Muscle of leg (tissue), 3 donors: ENCODE measurements at regions not wholly inside any gene's neighbourhood (a gene's known extent, or its start where the extent isn't known, plus 50 kb on each side); places are given as distances from the start of the nearest gene placed in this dataset.

ENCODE experiments used
- DNase-seq: peaks from one replicate; pipeline ENCODE4 v3.0.0; 2013
- H3K27ac ChIP-seq: one replicate; pipeline ENCODE4 v1.5.1; 2013; ENCODE audit warnings: mild to moderate bottlenecking, low read length, control low read depth
- H3K27me3 ChIP-seq: one replicate; pipeline ENCODE4 v1.6.1; 2013; ENCODE audit warnings: low read length; ENCODE audit not compliant: control insufficient read depth, insufficient read depth
- H3K36me3 ChIP-seq: one replicate; pipeline ENCODE4 v1.6.1; 2013; ENCODE audit warnings: low read length; ENCODE audit not compliant: control insufficient read depth, insufficient read depth
- H3K4me1 ChIP-seq: one replicate; pipeline ENCODE4 v1.6.1; 2013; ENCODE audit warnings: low read length; ENCODE audit not compliant: control insufficient read depth, insufficient read depth
- H3K4me3 ChIP-seq: one replicate; pipeline ENCODE4 v1.5.1; 2013; ENCODE audit warnings: low read length, control low read depth
- H3K9me3 ChIP-seq: replicated peaks from 2 replicates; pipeline ENCODE4 v1.6.1; 2013; ENCODE audit warnings: low read depth, low read length; ENCODE audit not compliant: control insufficient read depth
- WGBS: methylation state at CpG from one replicate; pipeline ENCODE4 v1.1.5; 2013; ENCODE audit warnings: missing lambda C conversion rate; ENCODE audit not compliant: insufficient coverage; 5-methylcytosine and 5-hydroxymethylcytosine counted together

DNA sequence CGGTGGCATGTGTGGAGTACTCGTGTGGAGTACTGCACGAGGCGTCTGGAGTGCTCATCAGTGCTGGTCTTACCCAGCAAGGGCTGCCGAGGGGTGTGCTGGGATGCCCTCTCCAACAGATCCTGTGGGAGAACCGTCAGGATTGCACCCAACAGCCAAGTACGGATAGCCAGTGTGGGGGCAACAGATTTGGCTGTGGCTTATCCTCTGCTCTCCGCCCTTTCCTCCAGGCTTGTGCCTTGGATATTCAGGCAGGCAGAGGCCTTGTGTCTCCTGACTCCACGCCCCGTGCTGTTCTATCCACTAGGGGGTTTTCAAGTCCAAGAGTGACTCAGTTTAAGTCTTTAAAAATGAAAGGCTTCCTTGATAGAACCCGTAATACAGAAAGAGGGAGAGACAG, 321.0 kb upstream of the HS6ST1 start:
- Histone ChIP-seq H3K36me3 (no peaks in the 10 kb centered on the region), H3K9me3 (no peaks in the 10 kb centered on the region), H3K27me3 (no peaks in the 10 kb centered on the region), H3K4me3 (no peak overlapping the region), H3K27ac (no peak overlapping the region), H3K4me1 (peaks cover 12% of the 10 kb centered on the region)
- 71% methylated on average over 9 of the region's 11 CpGs for WGBS
- DNase-seq = no peak

DNA sequence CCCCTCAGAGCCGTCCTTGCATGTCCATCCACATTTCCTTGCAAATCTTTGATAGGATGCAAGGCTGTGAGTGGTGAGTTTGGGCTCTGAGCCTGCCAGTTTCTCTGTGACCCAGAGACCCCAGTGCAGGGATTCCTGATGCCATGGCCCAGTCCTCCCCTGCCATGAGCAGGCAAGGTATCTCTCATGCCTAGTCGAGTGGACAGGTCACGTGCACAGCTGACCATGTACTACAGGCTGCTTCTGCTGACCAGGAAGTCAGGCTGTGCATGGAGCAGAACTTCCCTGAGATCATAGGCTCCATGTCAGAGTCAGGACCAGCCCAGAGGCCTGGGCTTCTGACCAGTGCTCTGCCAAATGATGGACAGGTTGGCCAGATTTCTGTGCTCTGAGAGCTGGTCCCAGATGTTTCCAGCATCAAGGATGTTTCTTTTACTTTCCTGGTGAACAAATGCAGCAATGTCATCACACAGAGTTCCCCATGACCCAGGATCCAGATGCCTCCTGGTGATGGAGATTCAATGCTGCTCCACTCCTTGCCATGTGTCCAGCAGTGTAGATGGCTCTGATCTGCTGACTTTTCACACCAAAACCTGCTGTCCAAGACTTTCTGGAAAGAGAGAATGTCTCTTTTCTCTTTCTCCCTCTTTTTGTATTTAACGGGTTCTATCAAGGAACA, 321.6 kb upstream of the HS6ST1 start:
- no peak for DNase-seq
- Histone ChIP-seq H3K4me1 (peaks cover 12% of the 10 kb centered on the region), H3K27ac (no peak overlapping the region), H3K4me3 (no peak overlapping the region), H3K36me3 (no peaks in the 10 kb centered on the region), H3K27me3 (no peaks in the 10 kb centered on the region), H3K9me3 (no peaks in the 10 kb centered on the region)
- 90% methylated on average over 3 of the region's 4 CpGs for WGBS

DNA sequence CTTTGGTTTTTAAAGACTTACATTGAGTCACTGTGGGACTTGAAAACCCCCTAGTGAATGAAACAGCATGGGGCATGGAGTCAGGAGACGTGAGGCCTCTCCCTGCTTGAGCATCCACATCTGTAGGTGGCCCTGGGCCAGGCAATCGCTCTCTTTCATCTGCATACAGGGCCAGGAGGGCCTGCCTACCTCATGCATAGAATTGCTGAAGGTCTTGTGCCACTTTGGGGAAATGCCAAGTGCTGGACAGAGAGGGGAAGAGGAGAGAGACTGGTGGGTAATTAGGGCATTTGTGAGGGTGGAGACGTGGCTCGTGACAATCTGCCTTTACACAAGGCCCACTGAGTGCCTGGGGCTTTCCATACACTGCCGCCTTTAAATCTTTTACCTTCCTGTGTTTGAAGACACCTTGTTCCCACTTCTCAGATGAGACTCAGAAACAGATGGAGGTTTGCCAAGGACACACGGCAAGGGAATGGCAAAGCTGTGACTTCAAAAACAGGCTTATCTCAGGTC, 322.2 kb upstream of the HS6ST1 start:
- 83% methylated on average over 5 of the region's 6 CpGs for WGBS
- no peaks in the 10 kb centered on the region for H3K36me3 ChIP-seq
- H3K27ac ChIP-seq = no peak overlapping the region

DNA sequence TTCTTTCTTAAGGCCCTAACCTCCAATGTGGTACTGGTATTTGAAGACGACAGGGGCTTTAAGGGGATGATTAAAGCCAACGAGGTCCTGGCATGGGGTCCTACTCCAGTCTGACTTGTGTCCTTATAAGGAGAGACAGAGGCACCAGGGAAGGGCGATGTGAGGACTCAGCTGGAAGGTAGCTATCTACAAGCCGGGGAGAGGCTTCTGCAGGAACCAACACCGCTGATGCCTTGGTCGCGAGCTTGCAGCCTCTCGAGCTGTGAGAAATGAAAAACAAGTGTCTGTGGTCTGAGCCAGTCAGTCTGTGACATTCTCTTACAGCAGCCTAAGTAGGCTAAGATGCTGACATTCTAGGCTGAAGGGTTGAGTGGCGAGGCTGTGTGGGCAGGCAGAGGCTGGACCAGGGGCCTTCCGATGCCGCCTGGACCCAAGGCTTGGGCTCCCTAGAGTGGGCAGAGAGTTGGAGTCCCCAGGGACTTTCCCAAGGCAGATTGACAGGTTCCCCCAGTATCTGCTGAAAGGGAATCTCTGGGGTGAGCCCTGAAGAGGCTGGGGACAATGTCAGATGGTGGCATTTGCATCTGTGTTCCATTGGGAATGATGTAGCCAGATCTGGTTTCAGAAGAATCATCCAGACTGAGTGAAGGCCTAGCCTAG, 322.9 kb upstream of the HS6ST1 start:
- Histone ChIP-seq H3K9me3 (no peaks in the 10 kb centered on the region), H3K27ac (no peak overlapping the region), H3K4me3 (no peak overlapping the region), H3K36me3 (no peaks in the 10 kb centered on the region), H3K4me1 (peaks cover 12% of the 10 kb centered on the region), H3K27me3 (no peaks in the 10 kb centered on the region)
- no peak for DNase-seq
- 91% methylated on average over 11 of the region's 11 CpGs for WGBS

More for the DNA sequence above, 322.2 kb upstream of the HS6ST1 start:
- Histone ChIP-seq H3K4me3 (no peak overlapping the region), H3K27me3 (no peaks in the 10 kb centered on the region), H3K4me1 (peaks cover 12% of the 10 kb centered on the region), H3K9me3 (no peaks in the 10 kb centered on the region)
- DNase-seq = no peak

DNA sequence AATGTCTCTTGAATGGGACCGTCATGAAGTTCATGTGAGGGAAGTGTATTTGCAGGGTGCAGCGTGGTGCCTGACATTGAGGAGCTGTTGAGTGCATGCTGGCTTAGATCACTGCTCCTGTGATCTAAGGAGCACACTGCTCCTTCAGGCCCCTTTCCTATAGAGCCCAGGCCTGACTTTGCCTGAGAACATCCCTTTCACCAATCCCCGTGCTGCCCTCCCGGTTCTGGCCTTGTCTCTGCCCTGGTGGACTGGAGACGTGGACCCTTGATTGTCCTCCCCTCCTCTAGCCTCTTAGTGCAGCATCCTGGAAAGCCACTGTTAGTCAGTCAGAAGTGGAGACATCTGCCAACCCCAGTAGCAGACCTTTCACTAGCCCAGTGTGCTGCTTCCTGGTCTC, 323.6 kb upstream of the HS6ST1 start:
- 70% methylated on average over 4 of the region's 5 CpGs for WGBS
- H3K4me1 ChIP-seq = peaks cover 12% of the 10 kb centered on the region
- H3K9me3 ChIP-seq = no peaks in the 10 kb centered on the region
- no peak overlapping the region for H3K27ac ChIP-seq
- H3K4me3 ChIP-seq = no peak overlapping the region
- no peaks in the 10 kb centered on the region for H3K36me3 ChIP-seq
- no peaks in the 10 kb centered on the region for H3K27me3 ChIP-seq
- no peak for DNase-seq

DNA sequence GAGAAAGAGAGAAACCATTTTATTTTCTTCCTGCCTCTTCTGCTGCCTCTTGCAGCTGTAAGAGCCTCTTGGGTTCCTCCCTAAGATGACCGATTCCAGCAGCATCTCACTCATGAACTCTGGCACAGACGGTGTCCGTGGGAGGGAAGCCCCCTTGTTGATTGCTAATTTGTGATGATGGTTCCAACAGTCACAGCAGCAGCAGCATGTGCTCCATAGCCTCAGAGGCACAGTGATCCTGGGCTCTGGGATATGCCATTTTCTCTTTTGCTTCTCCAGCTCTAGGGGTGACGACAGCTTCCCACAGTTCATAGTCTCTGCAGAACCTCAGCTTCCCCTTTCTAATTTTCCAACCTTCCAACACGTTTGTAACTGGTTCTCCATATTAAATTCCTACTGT, 324.2 kb upstream of the HS6ST1 start:
- Histone ChIP-seq H3K27ac (no peak overlapping the region), H3K4me3 (no peak overlapping the region), H3K27me3 (no peaks in the 10 kb centered on the region), H3K4me1 (peaks cover 12% of the 10 kb centered on the region), H3K36me3 (no peaks in the 10 kb centered on the region), H3K9me3 (no peaks in the 10 kb centered on the region)
- DNase-seq = peak; percentile 33
- WGBS = 53% methylated on average over 2 of the region's 5 CpGs

DNA sequence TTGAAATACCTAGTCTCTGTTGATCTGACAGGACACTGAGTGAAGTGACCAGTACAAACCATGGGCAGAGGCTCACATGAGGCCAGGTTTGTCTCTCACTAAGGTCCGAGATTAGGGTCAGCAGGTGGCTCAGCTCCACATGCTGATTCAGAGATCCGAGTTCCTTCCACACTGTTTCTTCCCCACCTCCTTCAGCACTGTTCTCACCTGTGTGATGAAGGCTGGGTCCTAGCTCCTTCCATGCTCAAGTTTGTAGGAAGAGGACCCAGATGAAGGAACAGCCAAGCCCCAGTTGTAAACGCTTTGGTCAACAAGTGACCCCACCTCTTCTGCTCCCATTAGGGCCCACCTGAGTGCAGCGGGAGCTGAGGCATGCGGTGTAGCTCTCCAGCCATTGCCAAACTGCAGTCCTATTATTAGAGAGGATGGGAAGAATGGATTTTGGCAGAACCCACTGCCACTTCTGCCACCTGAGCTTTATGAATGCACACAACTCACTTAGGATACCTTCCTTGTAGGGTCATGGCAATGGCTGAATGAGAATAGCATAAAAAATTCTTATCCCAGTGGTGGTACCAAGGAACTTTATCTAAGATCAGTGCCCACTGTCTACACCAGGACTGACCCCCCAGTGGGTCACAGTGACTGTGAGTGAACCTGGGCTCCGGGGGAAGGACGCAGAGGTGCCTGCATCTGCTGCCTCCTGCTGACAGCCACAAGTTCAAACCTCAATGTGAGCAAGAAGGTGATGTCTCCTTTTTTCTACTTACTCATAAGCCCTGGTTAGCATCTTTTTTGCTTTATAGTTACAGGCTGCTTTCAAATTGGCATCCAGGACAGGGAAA, 324.8 kb upstream of the HS6ST1 start:
- no peak overlapping the region for H3K4me3 ChIP-seq
- no peak for DNase-seq
- H3K27ac ChIP-seq = no peak overlapping the region
- peaks cover 11% of the 10 kb centered on the region for H3K4me1 ChIP-seq
- WGBS = 80% methylated on average over 2 of the region's 7 CpGs
- no peaks in the 10 kb centered on the region for H3K36me3 ChIP-seq
- no peaks in the 10 kb centered on the region for H3K9me3 ChIP-seq
- no peaks in the 10 kb centered on the region for H3K27me3 ChIP-seq

DNA sequence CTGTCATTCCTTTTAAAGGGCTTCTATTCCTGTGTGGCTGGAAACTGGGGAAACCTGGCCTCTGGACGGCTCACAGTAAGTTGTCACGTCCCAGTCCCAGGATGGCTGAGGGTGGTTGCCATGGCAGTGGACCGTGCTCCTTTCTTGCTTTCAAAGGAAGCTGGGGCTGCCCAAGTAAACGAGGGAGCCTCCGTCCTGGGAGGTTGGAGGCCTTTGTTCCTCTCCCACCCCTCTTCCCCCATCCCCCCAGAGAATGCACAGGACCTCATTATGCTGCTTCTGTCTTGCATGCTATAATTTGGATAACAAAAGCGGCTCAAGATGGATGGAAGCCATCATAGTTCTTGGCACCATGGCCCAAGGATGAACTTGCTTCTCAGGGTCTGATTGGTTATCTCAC, 325.5 kb upstream of the HS6ST1 start:
- Histone ChIP-seq H3K36me3 (no peaks in the 10 kb centered on the region), H3K9me3 (no peaks in the 10 kb centered on the region)
- 51% methylated on average over 3 of the region's 6 CpGs for WGBS

DNA sequence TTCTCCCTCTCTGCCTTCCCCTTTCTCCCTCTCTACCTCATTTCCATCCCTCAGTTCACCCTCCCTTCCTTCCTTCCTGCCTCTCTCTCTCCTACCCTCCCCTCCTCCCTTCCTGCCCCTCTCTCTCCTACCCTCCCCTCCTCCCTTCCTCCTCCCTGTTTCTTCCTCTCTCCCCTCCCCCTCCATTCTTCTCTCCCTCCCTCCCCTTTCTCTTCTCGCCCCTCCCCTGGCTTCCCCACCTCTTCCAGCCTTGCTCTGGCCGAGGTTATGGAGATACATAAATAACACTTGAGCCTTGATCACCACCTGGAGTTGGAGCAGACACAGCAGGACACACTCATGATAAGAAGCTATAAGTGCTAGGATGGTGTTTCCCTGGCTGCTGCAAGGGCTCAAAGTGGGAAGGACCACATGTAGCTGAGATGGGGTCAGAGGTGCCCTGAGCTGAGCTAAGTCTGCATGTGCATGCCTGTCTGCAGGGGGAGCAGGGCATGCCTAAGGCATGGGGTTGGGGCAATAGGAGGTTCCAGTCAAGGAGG, 326.1 kb upstream of the HS6ST1 start:
- H3K36me3 ChIP-seq = no peaks in the 10 kb centered on the region

More for the DNA sequence above, 325.5 kb upstream of the HS6ST1 start:
- no peak overlapping the region for H3K4me3 ChIP-seq
- no peaks in the 10 kb centered on the region for H3K27me3 ChIP-seq
- H3K27ac ChIP-seq = no peak overlapping the region
- no peak for DNase-seq
- peaks cover 7% of the 10 kb centered on the region for H3K4me1 ChIP-seq

DNA sequence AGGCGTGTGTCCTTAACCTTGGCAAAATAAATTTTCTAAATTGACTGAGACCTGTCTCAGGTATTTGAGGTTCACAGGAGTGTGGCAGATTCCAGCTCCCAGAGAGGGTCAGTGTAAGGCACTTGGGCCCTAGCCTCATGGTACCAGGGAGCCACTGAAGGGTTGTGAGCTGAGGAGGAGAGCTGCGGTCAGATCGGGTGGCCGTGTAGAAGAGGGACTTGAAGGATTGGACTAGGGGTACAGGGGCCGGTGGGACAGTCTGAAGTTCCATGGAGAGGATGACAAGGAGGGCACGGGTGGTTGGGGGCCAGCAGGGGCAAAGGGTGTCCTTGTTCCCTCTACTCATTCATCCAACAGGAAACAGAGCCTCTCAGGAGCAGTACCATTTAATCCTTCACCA, 327.0 kb upstream of the HS6ST1 start:
- DNase-seq = no peak
- no peaks in the 10 kb centered on the region for H3K9me3 ChIP-seq
- no peak overlapping the region for H3K4me3 ChIP-seq
- H3K27me3 ChIP-seq = no peaks in the 10 kb centered on the region
- H3K36me3 ChIP-seq = no peaks in the 10 kb centered on the region
- no peak overlapping the region for H3K27ac ChIP-seq
- WGBS = 98% methylated on average over 3 of the region's 6 CpGs
- peaks cover 7% of the 10 kb centered on the region for H3K4me1 ChIP-seq

More for the DNA sequence above, 326.1 kb upstream of the HS6ST1 start:
- Histone ChIP-seq H3K27me3 (no peaks in the 10 kb centered on the region), H3K9me3 (no peaks in the 10 kb centered on the region), H3K4me3 (no peak overlapping the region), H3K27ac (no peak overlapping the region), H3K4me1 (peaks cover 7% of the 10 kb centered on the region)
- WGBS = no CpG with 5 or more reads among the region's 2 CpGs
- no peak for DNase-seq
